Caco-2 (cell line): ENCODE measurements at regions not wholly inside any gene's neighbourhood (a gene's known extent, or its start where the extent isn't known, plus 50 kb on each side); places are given as distances from the start of the nearest gene placed in this dataset.
A peak's percentile ranks its signal among the peaks of the same experiment; 100 is the strongest.

ENCODE experiments used
- BruUV-seq: library from RNA; stranded (reverse); fragments of 400-500 nt; replicated peaks from 2 replicates; lab custom pipeline; 2021; lab: Mats Ljungman, UMichigan
- CTCF ChIA-PET: fragments of 300-600 bp; sonication (Branson Sonifier 250); formaldehyde crosslinking; loops from one replicate; lab custom pipeline; 2022; ENCODE audit warnings: antibody characterized with exemption; lab: Charles Lee
- POLR2A ChIA-PET: fragments of 300-600 bp; sonication (Branson Sonifier 250); formaldehyde crosslinking; loops from one replicate; lab custom pipeline; 2022; ENCODE audit warnings: antibody characterized with exemption; lab: Charles Lee
- DNase-seq, 2 experiments: peaks; one replicate each; pipeline versions ENCODE4 v3.0.0 to v3.0.0-alpha.2; 2020 to 2022
- H3K27me3 ChIP-seq: replicated peaks from 2 replicates; pipeline ENCODE4 v1.6.0; 2011; ENCODE audit warnings: low read length; ENCODE audit not compliant: control insufficient read depth, insufficient read depth
- H3K36me3 ChIP-seq: 2 replicates; pipeline ENCODE4 v1.5.1; 2011; ENCODE audit warnings: low read length; ENCODE audit not compliant: control insufficient read depth, insufficient read depth
- H3K4me1 ChIP-seq: fragments of 250-450 bp; sonication (Bioruptor Pico); 2 replicates; pipeline ENCODE4 v1.5.1; 2020; ENCODE audit warnings: mild to moderate bottlenecking
- H3K4me3 ChIP-seq: 2 replicates; pipeline ENCODE4 v1.5.1; 2011; ENCODE audit warnings: low read depth, mild to moderate bottlenecking, control low read depth, low read length
- H3K9me3 ChIP-seq: fragments of 250-450 bp; sonication (Bioruptor Pico); 2 replicates; pipeline ENCODE4 v1.5.1; 2020; ENCODE audit warnings: mild to moderate bottlenecking, moderate library complexity
- H3K27ac Mint-ChIP-seq: one replicate; pipeline ENCODE4 v1.8.0; 2022; ENCODE audit warnings: mixed read lengths; ENCODE audit not compliant: unreplicated experiment
- H3K27me3 Mint-ChIP-seq: one replicate; pipeline ENCODE4 v1.8.0; 2022; ENCODE audit warnings: mixed read lengths; ENCODE audit not compliant: insufficient read depth, unreplicated experiment
- H3K36me3 Mint-ChIP-seq: one replicate; pipeline ENCODE4 v1.8.0; 2022; ENCODE audit warnings: mild to moderate bottlenecking, mixed read lengths; ENCODE audit not compliant: insufficient read depth, unreplicated experiment
- H3K4me1 Mint-ChIP-seq: one replicate; pipeline ENCODE4 v1.8.0; 2022; ENCODE audit warnings: low read depth, mixed read lengths; ENCODE audit not compliant: unreplicated experiment
- H3K4me3 Mint-ChIP-seq: one replicate; pipeline ENCODE4 v1.8.0; 2022; ENCODE audit warnings: mild to moderate bottlenecking, moderate library complexity, mixed read lengths; ENCODE audit not compliant: unreplicated experiment
- H3K9me3 Mint-ChIP-seq: one replicate; pipeline ENCODE4 v1.8.0; 2022; ENCODE audit warnings: mixed read lengths; ENCODE audit not compliant: unreplicated experiment
- intact Hi-C: fragments of 100-400 bp; cut with micrococcal nuclease; formaldehyde crosslinking; loops from one replicate; pipeline ENCODE4 v1.10.0; 2022; ENCODE audit not compliant: unreplicated experiment
- TF ChIP-seq, protein P1 (sequence below), 2 experiments: fragments of 200-600 bp in 1 of 2; IDR thresholded peaks; 1 replicate in 1 of 2; 2 replicates in 1 of 2; pipeline versions ENCODE4 v1.5.1 to v1.8.0; 2011 to 2022; ENCODE audit warnings: antibody characterized with exemption in 1 of 2, control low read depth in 1 of 2, inconsistent platforms in 1 of 2, low read depth in 1 of 2, low read length in 1 of 2, mild to moderate bottlenecking in 1 of 2, moderate library complexity in 1 of 2; ENCODE audit not compliant: insufficient read depth in 1 of 2, severe bottlenecking in 1 of 2, unreplicated experiment in 1 of 2

DNA sequence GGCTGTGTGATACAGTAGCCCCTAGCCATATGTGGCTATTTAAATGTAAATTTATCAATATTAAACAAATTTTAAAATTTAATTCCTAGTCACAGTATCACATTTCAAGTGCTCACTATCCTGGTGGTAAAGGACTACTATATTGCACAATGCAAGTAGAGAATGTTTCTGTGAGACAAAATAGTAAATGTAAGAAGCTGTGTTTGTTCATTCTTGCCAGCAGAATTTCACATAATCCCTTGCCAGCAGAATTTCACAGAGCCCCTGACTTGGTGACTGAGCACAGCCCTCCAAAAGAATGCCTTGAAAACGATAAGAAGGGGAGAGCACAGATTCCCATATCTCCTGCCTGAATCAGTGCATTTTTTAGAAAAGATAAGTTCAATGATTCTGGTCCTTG, 75.9 kb upstream of the SELENOP start:
- no peak overlapping the region for H3K4me3 ChIP-seq
- TF ChIP-seq, protein P1, sequence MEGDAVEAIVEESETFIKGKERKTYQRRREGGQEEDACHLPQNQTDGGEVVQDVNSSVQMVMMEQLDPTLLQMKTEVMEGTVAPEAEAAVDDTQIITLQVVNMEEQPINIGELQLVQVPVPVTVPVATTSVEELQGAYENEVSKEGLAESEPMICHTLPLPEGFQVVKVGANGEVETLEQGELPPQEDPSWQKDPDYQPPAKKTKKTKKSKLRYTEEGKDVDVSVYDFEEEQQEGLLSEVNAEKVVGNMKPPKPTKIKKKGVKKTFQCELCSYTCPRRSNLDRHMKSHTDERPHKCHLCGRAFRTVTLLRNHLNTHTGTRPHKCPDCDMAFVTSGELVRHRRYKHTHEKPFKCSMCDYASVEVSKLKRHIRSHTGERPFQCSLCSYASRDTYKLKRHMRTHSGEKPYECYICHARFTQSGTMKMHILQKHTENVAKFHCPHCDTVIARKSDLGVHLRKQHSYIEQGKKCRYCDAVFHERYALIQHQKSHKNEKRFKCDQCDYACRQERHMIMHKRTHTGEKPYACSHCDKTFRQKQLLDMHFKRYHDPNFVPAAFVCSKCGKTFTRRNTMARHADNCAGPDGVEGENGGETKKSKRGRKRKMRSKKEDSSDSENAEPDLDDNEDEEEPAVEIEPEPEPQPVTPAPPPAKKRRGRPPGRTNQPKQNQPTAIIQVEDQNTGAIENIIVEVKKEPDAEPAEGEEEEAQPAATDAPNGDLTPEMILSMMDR (IDR thresholded peaks at IDR 0.05; ENCODE audit: insufficient read depth in 1 of 2, low read depth in 1 of 2, low read length in 1 of 2, severe bottlenecking in 1 of 2, unreplicated experiment in 1 of 2) = no peak
- no peaks in the 10 kb centered on the region for H3K9me3 Mint-ChIP-seq
- POLR2A ChIA-PET = no interaction called here
- peak in 1 of 2 experiments; percentile 39 for DNase-seq
- no peaks in the 10 kb centered on the region for H3K9me3 ChIP-seq
- no peaks in the 10 kb centered on the region for H3K36me3 Mint-ChIP-seq
- intact Hi-C loops = loop anchor here (1.0 to 10.0 kb wide), 6 partner anchors 8 to 963 kb away; partner anchors contain the start of genes FBXO4 and SELENOP
- H3K27ac Mint-ChIP-seq = peak overlapping the region; percentile 14
- H3K36me3 ChIP-seq = no peaks in the 10 kb centered on the region
- H3K4me3 Mint-ChIP-seq = no peak overlapping the region
- no TSS peak for BruUV-seq
- no peaks in the 10 kb centered on the region for H3K27me3 ChIP-seq
- no peaks in the 10 kb centered on the region for H3K27me3 Mint-ChIP-seq
- H3K4me1 ChIP-seq = peaks cover 32% of the 10 kb centered on the region
- CTCF ChIA-PET = interaction anchor here (0.6 kb wide), 2 partner anchors 128 to 192 kb away, joined by 3 to 7 read pairs; no protein-coding TSS in a partner anchor
- H3K4me1 Mint-ChIP-seq = peaks cover 8% of the 10 kb centered on the region

- ChIA-PET CTCF (interaction anchor here (0.6 kb wide), 1 partner anchor 127 kb away, joined by 7 read pairs; no protein-coding TSS in a partner anchor), POLR2A (no interaction called here)
Observed at GRCh38 chr5:42887097-42887496, 75.4 kb upstream of the SELENOP start.

GRCh38 chr5:42886635-42887034, 74.9 kb upstream of the SELENOP start:
- Mint-ChIP-seq H3K36me3 (no peaks in the 10 kb centered on the region), H3K4me1 (peaks cover 8% of the 10 kb centered on the region), H3K9me3 (no peaks in the 10 kb centered on the region), H3K27ac (no peak overlapping the region), H3K27me3 (no peaks in the 10 kb centered on the region), H3K4me3 (no peak overlapping the region)
- ChIA-PET CTCF (no interaction called here), POLR2A (no interaction called here)
- TF ChIP-seq, protein P1 (IDR thresholded peaks at IDR 0.05; ENCODE audit: insufficient read depth in 1 of 2, low read depth in 1 of 2, low read length in 1 of 2, severe bottlenecking in 1 of 2, unreplicated experiment in 1 of 2) = no peak
- H3K4me3 ChIP-seq = no peak overlapping the region
- H3K36me3 ChIP-seq = no peaks in the 10 kb centered on the region
- intact Hi-C loops = loop anchor here (1.0 to 10.0 kb wide), 6 partner anchors 7 to 962 kb away; partner anchors contain the start of genes FBXO4 and SELENOP
- peaks cover 32% of the 10 kb centered on the region for H3K4me1 ChIP-seq
- BruUV-seq = TSS peak; percentile 99
- no peaks in the 10 kb centered on the region for H3K9me3 ChIP-seq
- no peaks in the 10 kb centered on the region for H3K27me3 ChIP-seq
- no peak for DNase-seq

More at GRCh38 chr5:42887097-42887496, 75.4 kb upstream of the SELENOP start:
- TF ChIP-seq, protein P1 (IDR thresholded peaks at IDR 0.05; ENCODE audit: insufficient read depth in 1 of 2, low read depth in 1 of 2, low read length in 1 of 2, severe bottlenecking in 1 of 2, unreplicated experiment in 1 of 2) = no peak
- no TSS peak for BruUV-seq
- no peaks in the 10 kb centered on the region for H3K36me3 Mint-ChIP-seq
- intact Hi-C loops = loop anchor here (1.0 to 10.0 kb wide), 6 partner anchors 8 to 962 kb away; partner anchors contain the start of genes FBXO4 and SELENOP
- no peak overlapping the region for H3K4me3 ChIP-seq
- H3K4me1 Mint-ChIP-seq = peaks cover 8% of the 10 kb centered on the region
- peak; percentile 71 to 82 for DNase-seq
- H3K27ac Mint-ChIP-seq = no peak overlapping the region
- H3K4me1 ChIP-seq = peaks cover 32% of the 10 kb centered on the region
- no peaks in the 10 kb centered on the region for H3K27me3 ChIP-seq
- no peaks in the 10 kb centered on the region for H3K36me3 ChIP-seq
- H3K4me3 Mint-ChIP-seq = no peak overlapping the region
- no peaks in the 10 kb centered on the region for H3K9me3 Mint-ChIP-seq
- no peaks in the 10 kb centered on the region for H3K9me3 ChIP-seq
- H3K27me3 Mint-ChIP-seq = no peaks in the 10 kb centered on the region
